ENCODE measurements at regions not wholly inside any gene's neighbourhood (a gene's known extent, or its start where the extent isn't known, plus 50 kb on each side); places are given as distances from the start of the nearest gene placed in this dataset.

- TF ChIP-seq CTCF (conservative IDR thresholded peaks at IDR 0.05) = no peak
- TF ChIP-seq ZFX (IDR thresholded peaks at IDR 0.05) = no peak
Observed at GRCh38 chr9:96047116-96047639, 171.7 kb downstream of the ERCC6L2 start.

All from C4-2B (cell line).